SK-N-MC (cell line): ENCODE measurements at regions not wholly inside any gene's neighbourhood (a gene's known extent, or its start where the extent isn't known, plus 50 kb on each side); places are given as distances from the start of the nearest gene placed in this dataset.

Experiments used
- EZH2 ChIP-seq: fragments of 200-600 bp; sonication (generic); IDR thresholded peaks from one replicate; pipeline ENCODE4 v1.6.1; 2017; ENCODE audit warnings: antibody characterized with exemption
- POLR2AphosphoS5 ChIP-seq: IDR thresholded peaks from 2 replicates; pipeline ENCODE4 v1.6.1; 2012; ENCODE audit warnings: mild to moderate bottlenecking, low read depth, low read length, borderline replicate concordance

- no peak for TF ChIP-seq EZH2
- TF ChIP-seq POLR2AphosphoS5, result no peak
These were observed 82.7 kb upstream of the ZNF746 start for GRCh38 chr7:149580328-149580727.
